DND-41 (cell line): ENCODE measurements at regions not wholly inside any gene's neighbourhood (a gene's known extent, or its start where the extent isn't known, plus 50 kb on each side); places are given as distances from the start of the nearest gene placed in this dataset.
"Not testable (repeated sequence)": the region's sequence is repeated elsewhere in the genome, so short reads cannot be mapped to it uniquely, and the experiment has no call there.

Experiments used
- ATAC-seq: fragments of 200-7000 bp; cut with Tn5 transposase; 3 replicates; pipeline ENCODE4 v1.9.1; 2021; ENCODE audit warnings: low read depth; ENCODE audit not compliant: insufficient read depth
- DNase-seq: peaks from one replicate; pipeline ENCODE4 v3.0.0-alpha.2; 2020
- H2AFZ ChIP-seq: 2 replicates; pipeline ENCODE4 v1.6.0; 2012; ENCODE audit warnings: low read depth, low read length
- H3K27ac ChIP-seq: 2 replicates; pipeline ENCODE4 v1.5.1; 2012; ENCODE audit warnings: low read length, inconsistent platforms
- H3K27me3 ChIP-seq: fragments of 200-600 bp; sonication (generic); 2 replicates; pipeline ENCODE4 v1.6.0; 2012; ENCODE audit warnings: low read length, mild to moderate bottlenecking, inconsistent platforms; ENCODE audit not compliant: insufficient read depth, poor library complexity
- H3K36me3 ChIP-seq: 2 replicates; pipeline ENCODE4 v1.5.1; 2012; ENCODE audit warnings: low read length, inconsistent platforms; ENCODE audit not compliant: insufficient read depth
- H3K4me1 ChIP-seq: 2 replicates; pipeline ENCODE4 v1.5.1; 2012; ENCODE audit warnings: mild to moderate bottlenecking, low read length; ENCODE audit not compliant: insufficient read depth
- H3K4me2 ChIP-seq: 2 replicates; pipeline ENCODE4 v1.6.0; 2012; ENCODE audit warnings: mild to moderate bottlenecking, moderate library complexity, low read length, inconsistent platforms; ENCODE audit not compliant: insufficient read depth
- H3K4me3 ChIP-seq, 2 experiments: fragments of 200-600 bp in 1 of 2; shearing (Covaris generic) in 1 of 2; 2 replicates each; pipeline ENCODE4 v1.5.1; 2012 to 2016; ENCODE audit warnings: inconsistent platforms in 2 of 2, low read length in 2 of 2, mild to moderate bottlenecking in 2 of 2, low read depth in 1 of 2, moderate library complexity in 1 of 2
- H3K79me2 ChIP-seq: 2 replicates; pipeline ENCODE4 v1.6.0; 2012; ENCODE audit warnings: low read length, inconsistent platforms; ENCODE audit not compliant: insufficient read depth
- H3K9ac ChIP-seq: 2 replicates; pipeline ENCODE4 v1.6.0; 2012; ENCODE audit warnings: low read depth, mild to moderate bottlenecking, inconsistent platforms, low read length, moderate library complexity
- H3K9me3 ChIP-seq: 2 replicates; pipeline ENCODE4 v1.5.1; 2012; ENCODE audit warnings: low read length, moderate library complexity, mild to moderate bottlenecking, inconsistent platforms; ENCODE audit not compliant: insufficient read depth, severe bottlenecking
- H4K20me1 ChIP-seq: 2 replicates; pipeline ENCODE4 v1.6.0; 2012; ENCODE audit warnings: low read length; ENCODE audit not compliant: insufficient read depth
- CTCF ChIP-seq: IDR thresholded peaks from 2 replicates; pipeline ENCODE4 v1.5.1; 2012; ENCODE audit warnings: borderline replicate concordance, low read length, moderate library complexity, mild to moderate bottlenecking; ENCODE audit not compliant: poor library complexity, severe bottlenecking; ENCODE audit errors: extremely low read depth
- EZH2 ChIP-seq: IDR thresholded peaks from 3 replicates; pipeline ENCODE4 v1.6.1; 2012; ENCODE audit warnings: borderline replicate concordance, low read depth, mild to moderate bottlenecking, moderate library complexity, low read length, inconsistent platforms; ENCODE audit not compliant: severe bottlenecking

GRCh38 chr2:185667452-185667851, 71.2 kb upstream of the FSIP2 start:
- Histone ChIP-seq H4K20me1 (no peaks in the 10 kb centered on the region), H3K27me3 (no peaks in the 10 kb centered on the region), H3K9me3 (no peaks in the 10 kb centered on the region), H3K79me2 (no peaks in the 10 kb centered on the region), H3K36me3 (no peaks in the 10 kb centered on the region), H3K4me3 (no peak overlapping the region), H3K27ac (no peak overlapping the region), H3K4me1 (peaks cover 12% of the 10 kb centered on the region; the same call in 1 of the 2 replicates), H3K9ac (no peak overlapping the region), H2AFZ (no peak overlapping the region), H3K4me2 (no peak overlapping the region)
- TF ChIP-seq EZH2: no peak
- TF ChIP-seq CTCF: no peak
- ATAC-seq (no peak), DNase-seq (no peak)

GRCh38 chr2:185668710-185669109, 69.9 kb upstream of the FSIP2 start:
- Histone ChIP-seq H3K36me3 (no peaks in the 10 kb centered on the region), H3K9ac (no peak overlapping the region), H3K9me3 (no peaks in the 10 kb centered on the region), H2AFZ (peak overlapping the region; percentile 45; the same call in 1 of the 2 replicates), H4K20me1 (no peaks in the 10 kb centered on the region), H3K4me2 (no peak overlapping the region), H3K79me2 (no peaks in the 10 kb centered on the region), H3K4me1 (peaks cover 12% of the 10 kb centered on the region; the same call in 1 of the 2 replicates), H3K27me3 (no peaks in the 10 kb centered on the region), H3K27ac (no peak overlapping the region), H3K4me3 (no peak overlapping the region)
- ATAC-seq (peak; percentile 54; the same call in 1 of the 3 replicates), DNase-seq (no peak)
- no peak for TF ChIP-seq EZH2
- TF ChIP-seq CTCF: no peak

- H3K9ac ChIP-seq: no peak overlapping the region
- H3K36me3 ChIP-seq: no peaks in the 10 kb centered on the region
- ATAC-seq (no peak), DNase-seq (no peak)
- peaks cover 2% of the 10 kb centered on the region; the same call in 1 of the 2 replicates for H3K4me1 ChIP-seq
- H3K4me2 ChIP-seq: no peak overlapping the region
- H4K20me1 ChIP-seq: no peaks in the 10 kb centered on the region
- H3K79me2 ChIP-seq: no peaks in the 10 kb centered on the region
- H3K27me3 ChIP-seq: no peaks in the 10 kb centered on the region
- H2AFZ ChIP-seq: no peak overlapping the region
- no peak for TF ChIP-seq CTCF
- no peak for TF ChIP-seq EZH2
- H3K4me3 ChIP-seq: no peak overlapping the region
- H3K27ac ChIP-seq: no peak overlapping the region
- no peaks in the 10 kb centered on the region for H3K9me3 ChIP-seq
Measured at GRCh38 chr2:185674232-185674631, 64.4 kb upstream of the FSIP2 start.

- H4K20me1 ChIP-seq: no peaks in the 10 kb centered on the region
- no peaks in the 10 kb centered on the region for H3K27me3 ChIP-seq
- H3K4me1 ChIP-seq: no peaks in the 10 kb centered on the region
- no peak overlapping the region for H2AFZ ChIP-seq
- H3K79me2 ChIP-seq: no peaks in the 10 kb centered on the region
- ATAC-seq (no peak), DNase-seq (no peak)
- no peak overlapping the region for H3K4me3 ChIP-seq
- no peak overlapping the region for H3K27ac ChIP-seq
- no peak overlapping the region for H3K9ac ChIP-seq
- no peaks in the 10 kb centered on the region for H3K36me3 ChIP-seq
- no peak for TF ChIP-seq CTCF
- no peak for TF ChIP-seq EZH2
- H3K4me2 ChIP-seq: no peak overlapping the region
- H3K9me3 ChIP-seq: no peaks in the 10 kb centered on the region
Measured at GRCh38 chr2:185676316-185676715, 62.3 kb upstream of the FSIP2 start.

GRCh38 chr2:185687001-185687400, 51.6 kb upstream of the FSIP2 start:
- not testable (repeated sequence) for ATAC-seq, H4K20me1 ChIP-seq, H3K9ac ChIP-seq, H3K4me2 ChIP-seq, H3K27ac ChIP-seq, DNase-seq, H3K36me3 ChIP-seq, H3K79me2 ChIP-seq, H3K9me3 ChIP-seq, H3K27me3 ChIP-seq, H3K4me1 ChIP-seq, H3K4me3 ChIP-seq, H2AFZ ChIP-seq
